ENCODE measurements at regions not wholly inside any gene's neighbourhood (a gene's known extent, or its start where the extent isn't known, plus 50 kb on each side); places are given as distances from the start of the nearest gene placed in this dataset.

GRCh38 chr5:61744690-61745619, 412.9 kb downstream of the ZSWIM6 start:
- TF ChIP-seq CTCF (IDR thresholded peaks at IDR 0.05; ENCODE audit: extremely low read depth, insufficient read depth, missing control alignments): no peak
- no peak for DNase-seq (ENCODE audit: low spot score)
- in situ Hi-C loops (cut with MboI; ENCODE audit: low pct_unique_long_range_greater_than_20kb, low sequenced_read_pairs, unreplicated experiment): no loop called here

GRCh38 chr5:61746831-61747575, 414.9 kb downstream of the ZSWIM6 start:
- no peak for TF ChIP-seq CTCF (IDR thresholded peaks at IDR 0.05; ENCODE audit: extremely low read depth, insufficient read depth, missing control alignments)
- in situ Hi-C loops (cut with MboI; ENCODE audit: low pct_unique_long_range_greater_than_20kb, low sequenced_read_pairs, unreplicated experiment): no loop called here
- DNase-seq (ENCODE audit: low spot score): no peak

- DNase-seq (ENCODE audit: low spot score): no peak
- in situ Hi-C loops (cut with MboI; ENCODE audit: low pct_unique_long_range_greater_than_20kb, low sequenced_read_pairs, unreplicated experiment): no loop called here
- TF ChIP-seq CTCF (IDR thresholded peaks at IDR 0.05; ENCODE audit: extremely low read depth, insufficient read depth, missing control alignments): no peak
Measured at GRCh38 chr5:61748121-61748520, 416.1 kb downstream of the ZSWIM6 start.

GRCh38 chr5:61748651-61749050, 416.6 kb downstream of the ZSWIM6 start:
- TF ChIP-seq CTCF (IDR thresholded peaks at IDR 0.05; ENCODE audit: extremely low read depth, insufficient read depth, missing control alignments): no peak
- in situ Hi-C loops (cut with MboI; ENCODE audit: low pct_unique_long_range_greater_than_20kb, low sequenced_read_pairs, unreplicated experiment): no loop called here
- no peak for DNase-seq (ENCODE audit: low spot score)

GRCh38 chr5:61752588-61752987, 420.5 kb downstream of the ZSWIM6 start:
- in situ Hi-C loops (cut with MboI; ENCODE audit: low pct_unique_long_range_greater_than_20kb, low sequenced_read_pairs, unreplicated experiment): no loop called here
- no peak for TF ChIP-seq CTCF (IDR thresholded peaks at IDR 0.05; ENCODE audit: extremely low read depth, insufficient read depth, missing control alignments)
- DNase-seq (ENCODE audit: low spot score): no peak

GRCh38 chr5:61754792-61755191, 422.7 kb downstream of the ZSWIM6 start:
- in situ Hi-C loops (cut with MboI; ENCODE audit: low pct_unique_long_range_greater_than_20kb, low sequenced_read_pairs, unreplicated experiment): no loop called here
- no peak for DNase-seq (ENCODE audit: low spot score)
- no peak for TF ChIP-seq CTCF (IDR thresholded peaks at IDR 0.05; ENCODE audit: extremely low read depth, insufficient read depth, missing control alignments)

Measured in GM13977 (cell line).